HCT116 (cell line): ENCODE measurements at regions not wholly inside any gene's neighbourhood (a gene's known extent, or its start where the extent isn't known, plus 50 kb on each side); places are given as distances from the start of the nearest gene placed in this dataset.

Source experiments
- ATAC-seq: fragments of 200-7000 bp; cut with Tn5 transposase; 2 replicates; pipeline ENCODE4 v1.9.1; 2020; ENCODE audit warnings: mild to moderate bottlenecking, moderate library complexity
- BruUV-seq: library from RNA; stranded (reverse); fragments of 400-500 nt; replicated peaks from 2 replicates; lab custom pipeline; 2021; lab: Mats Ljungman, UMichigan
- CTCF ChIA-PET: fragments of 300-600 bp; sonication (Branson Sonifier 250); formaldehyde crosslinking; loops from one replicate; lab custom pipeline; 2021; ENCODE audit warnings: antibody characterized with exemption; lab: Charles Lee
- POLR2A ChIA-PET: fragments of 300-600, 350-600 bp; sonication (Branson Sonifier 250); formaldehyde crosslinking; loops from one replicate; lab custom pipeline; 2021; ENCODE audit warnings: antibody characterized with exemption; lab: Charles Lee
- RAD21 ChIA-PET, 2 experiments: fragments of 300-600 bp; sonication (Branson Sonifier 250); formaldehyde crosslinking; loops; one replicate each; lab custom pipeline; 2023; ENCODE audit warnings: low total read pairs in 2 of 2; ENCODE audit not compliant: uncharacterized antibody in 2 of 2, unreplicated experiment in 2 of 2, low non-redundant PET in 1 of 2; lab: Charles Lee
- DNase-seq: peaks from one replicate; pipeline ENCODE4 v3.0.0-alpha.2; 2010; ENCODE audit warnings: low read depth, low spot score
- H2AFZ ChIP-seq: fragments of 200-600 bp; shearing (Covaris generic), sonication (generic); 2 replicates; pipeline ENCODE4 v1.6.1; 2017; ENCODE audit warnings: low read depth, mixed run types, mixed read lengths, antibody characterized with exemption, low read length; ENCODE audit not compliant: poor library complexity, severe bottlenecking
- H3K27ac ChIP-seq: 2 replicates; pipeline ENCODE4 v1.5.1; 2012; ENCODE audit warnings: low read depth, low read length
- H3K27me3 ChIP-seq: fragments of 200-600 bp; sonication (generic); 2 replicates; pipeline ENCODE4 v1.6.1; 2016; ENCODE audit warnings: mixed run types, low read length, mixed read lengths; ENCODE audit not compliant: insufficient read depth
- H3K36me3 ChIP-seq, 2 experiments: fragments of 200-500 bp in 1 of 2; fragments of 200-600 bp in 1 of 2; sonication (Bioruptor generic) in 1 of 2; sonication (generic) in 1 of 2; 2 replicates each; pipeline versions ENCODE4 v1.5.1 to v1.6.1; 2014 to 2016; ENCODE audit warnings: low read length in 2 of 2, inconsistent platforms in 1 of 2, mixed read lengths in 1 of 2, mixed run types in 1 of 2; ENCODE audit not compliant: insufficient read depth in 2 of 2, control insufficient read depth in 1 of 2
- H3K4me1 ChIP-seq, 2 experiments: fragments of 200-600 bp in 1 of 2; sonication (generic) in 1 of 2; 2 replicates each; pipeline versions ENCODE4 v1.5.1 to v1.6.1; 2012 to 2017; ENCODE audit warnings: low read length in 2 of 2, inconsistent platforms in 1 of 2, mild to moderate bottlenecking in 1 of 2, mixed read lengths in 1 of 2, mixed run types in 1 of 2, moderate library complexity in 1 of 2; ENCODE audit not compliant: insufficient read depth in 2 of 2, control insufficient read depth in 1 of 2
- H3K4me2 ChIP-seq: fragments of 200-600 bp; sonication (generic); 2 replicates; pipeline ENCODE4 v1.6.1; 2017; ENCODE audit warnings: mixed run types, low read length, mixed read lengths
- H3K4me3 ChIP-seq, 2 experiments: fragments of 200-600 bp in 1 of 2; sonication (generic) in 1 of 2; replicated peaks in 1 of 2; 2 replicates each; pipeline ENCODE4 v1.5.1; 2011 to 2016; ENCODE audit warnings: low read length in 2 of 2, control low read depth in 1 of 2, low read depth in 1 of 2, mild to moderate bottlenecking in 1 of 2, mixed read lengths in 1 of 2, mixed run types in 1 of 2
- H3K79me2 ChIP-seq: fragments of 200-600 bp; sonication (generic); 2 replicates; pipeline ENCODE4 v1.6.1; 2017; ENCODE audit warnings: mild to moderate bottlenecking, mixed run types, low read length, moderate library complexity, mixed read lengths; ENCODE audit not compliant: insufficient read depth
- H3K9ac ChIP-seq: fragments of 200-600 bp; sonication (generic); 2 replicates; pipeline ENCODE4 v1.6.1; 2016; ENCODE audit warnings: low read length, mixed read lengths
- H3K9me2 ChIP-seq: fragments of 200-600 bp; sonication (generic), shearing (Covaris generic); 2 replicates; pipeline ENCODE4 v1.6.1; 2017; ENCODE audit warnings: mixed run types, mild to moderate bottlenecking, moderate library complexity; ENCODE audit not compliant: insufficient read depth
- H3K9me3 ChIP-seq, 2 experiments: fragments of 200-500 bp in 1 of 2; fragments of 200-600 bp in 1 of 2; sonication (Bioruptor generic) in 1 of 2; sonication (generic) in 1 of 2; 2 replicates each; pipeline ENCODE4 v1.6.1; 2014 to 2017; ENCODE audit warnings: low read length in 2 of 2, mixed read lengths in 2 of 2, inconsistent platforms in 1 of 2, low read depth in 1 of 2, mild to moderate bottlenecking in 1 of 2, mixed run types in 1 of 2, moderate library complexity in 1 of 2; ENCODE audit not compliant: control insufficient read depth in 1 of 2, insufficient read depth in 1 of 2
- H4K20me1 ChIP-seq: fragments of 200-600 bp; sonication (generic), shearing (Covaris generic); 2 replicates; pipeline ENCODE4 v1.6.1; 2017; ENCODE audit warnings: mixed run types, mild to moderate bottlenecking, moderate library complexity; ENCODE audit not compliant: insufficient read depth
- CEBPB ChIP-seq: IDR thresholded peaks from 2 replicates; pipeline ENCODE4 v1.6.1; 2012; ENCODE audit warnings: low read depth
- CTCF ChIP-seq, 3 experiments: fragments of 200-600 bp in 1 of 3; sonication (generic) in 1 of 3; IDR thresholded peaks in 2 of 3; conservative IDR thresholded peaks in 1 of 3; 2 replicates each; pipeline ENCODE4 v1.5.1; 2012 to 2017; ENCODE audit warnings: low read depth in 2 of 3, low read length in 2 of 3, antibody characterized with exemption in 1 of 3, borderline replicate concordance in 1 of 3, control low read depth in 1 of 3, mild to moderate bottlenecking in 1 of 3, mixed read lengths in 1 of 3, mixed run types in 1 of 3, moderate library complexity in 1 of 3; ENCODE audit not compliant: insufficient read depth in 1 of 3
- EGR1 ChIP-seq: IDR thresholded peaks from 2 replicates; pipeline ENCODE4 v1.6.1; 2012; ENCODE audit warnings: low read depth
- EZH2phosphoT487 ChIP-seq: fragments of 200-600 bp; IDR thresholded peaks from 2 replicates; pipeline ENCODE4 v1.6.1; 2018; ENCODE audit warnings: antibody characterized with exemption, borderline replicate concordance
- FOSL1 ChIP-seq: IDR thresholded peaks from 2 replicates; pipeline ENCODE4 v1.6.1; 2012; ENCODE audit warnings: low read depth
- JUND ChIP-seq: IDR thresholded peaks from 2 replicates; pipeline ENCODE4 v1.6.1; 2012
- POLR2A ChIP-seq: IDR thresholded peaks from 2 replicates; pipeline ENCODE4 v1.7.0; 2011; ENCODE audit warnings: borderline replicate concordance; ENCODE audit not compliant: insufficient read depth, insufficient read length; ENCODE audit errors: extremely low read depth
- POLR2AphosphoS5 ChIP-seq: IDR thresholded peaks from 2 replicates; pipeline ENCODE4 v1.6.1; 2011; ENCODE audit warnings: mild to moderate bottlenecking, low read depth, low read length, moderate library complexity
- RAD21 ChIP-seq: IDR thresholded peaks from 2 replicates; pipeline ENCODE4 v1.6.1; 2012; ENCODE audit warnings: low read depth, mild to moderate bottlenecking
- SIN3A ChIP-seq: IDR thresholded peaks from 2 replicates; pipeline ENCODE4 v1.6.1; 2012; ENCODE audit warnings: low read depth
- SP1 ChIP-seq: IDR thresholded peaks from 2 replicates; pipeline ENCODE4 v1.6.1; 2012; ENCODE audit warnings: low read depth
- SRF ChIP-seq: IDR thresholded peaks from 2 replicates; pipeline ENCODE4 v1.6.1; 2012; ENCODE audit warnings: low read depth
- ZFX ChIP-seq: fragments of 450-650 bp; IDR thresholded peaks from 2 replicates; pipeline ENCODE4 v1.6.1; 2017
- ZNF274 ChIP-seq: fragments of 200-500 bp; sonication (Bioruptor generic); IDR thresholded peaks from 2 replicates; pipeline ENCODE4 v1.6.1; 2014; ENCODE audit warnings: mild to moderate bottlenecking, low read depth, low read length, inconsistent platforms
- intact Hi-C: fragments of 100-400 bp; cut with micrococcal nuclease; formaldehyde crosslinking; loops from 2 replicates; pipeline ENCODE4 v1.10.0; 2022
- TF ChIP-seq, protein P1 (sequence below): IDR thresholded peaks from 2 replicates; pipeline ENCODE4 v1.6.1; 2011; ENCODE audit warnings: mild to moderate bottlenecking, low read length, moderate library complexity; ENCODE audit not compliant: insufficient replicate concordance; ENCODE audit errors: extremely low read depth

- no peak for TF ChIP-seq SRF
- TF ChIP-seq SIN3A, result no peak
- no peak for TF ChIP-seq CTCF (IDR thresholded peaks at IDR 0.05 in 2 of 3, conservative IDR thresholded peaks at IDR 0.05 in 1 of 3; ENCODE audit: borderline replicate concordance in 1 of 3, insufficient read depth in 1 of 3, low read depth in 2 of 3, low read length in 2 of 3)
- TF ChIP-seq RAD21, result no peak
- H3K4me2 ChIP-seq, result peak overlapping the region; percentile 55
- RAD21 ChIA-PET, result no interaction called here
- no peaks in the 10 kb centered on the region for H3K9me2 ChIP-seq
- no peak for DNase-seq
- POLR2A ChIA-PET, result interaction anchor here (1.4 kb wide), 1 partner anchor 11 kb away, joined by 4 read pairs; no protein-coding TSS in a partner anchor
- H3K4me1 ChIP-seq, result peaks cover 13 to 24% of the 10 kb centered on the region in 2 experiments
- no TSS peak for BruUV-seq
- H3K27ac ChIP-seq, result no peak overlapping the region
- no peak overlapping the region for H3K4me3 ChIP-seq
- no peaks in the 10 kb centered on the region for H3K79me2 ChIP-seq
- H3K27me3 ChIP-seq, result no peaks in the 10 kb centered on the region
- no peak overlapping the region for H2AFZ ChIP-seq
- no peak for ATAC-seq
- no peaks in the 10 kb centered on the region for H3K36me3 ChIP-seq
- no peaks in the 10 kb centered on the region for H4K20me1 ChIP-seq
- intact Hi-C loops, result no loop called here
- no peak overlapping the region for H3K9ac ChIP-seq
- H3K9me3 ChIP-seq, result no peaks in the 10 kb centered on the region
- CTCF ChIA-PET, result interaction anchor here (0.9 to 1.0 kb wide), 2 partner anchors 9 to 555 kb away, joined by 3 read pairs; no protein-coding TSS in a partner anchor
Observed at GRCh38 chr6:145148776-145149175, 586.5 kb downstream of the EPM2A start.

DNA sequence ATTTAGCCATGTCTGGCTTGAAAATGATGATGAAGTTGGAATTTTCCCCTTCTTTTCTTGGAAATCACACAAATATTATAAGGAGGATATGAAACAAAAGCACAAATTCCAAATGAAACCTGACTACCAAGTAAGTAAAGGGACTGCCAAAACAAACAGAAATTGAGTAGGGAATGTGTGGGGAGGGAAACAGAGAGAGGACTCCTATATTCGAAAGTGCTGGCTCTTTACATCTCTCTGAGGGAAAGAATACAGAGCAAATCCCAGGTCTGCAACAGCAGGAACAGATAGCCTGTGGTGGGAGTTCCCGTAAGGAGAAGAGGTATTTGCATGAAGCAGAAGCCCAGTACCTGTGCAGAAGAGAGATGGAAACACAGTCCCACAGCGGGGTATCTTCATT lies 583.7 kb downstream of the EPM2A start:
- intact Hi-C loops, result no loop called here
- Histone ChIP-seq H3K27ac (no peak overlapping the region), H3K27me3 (no peaks in the 10 kb centered on the region), H3K9me2 (no peaks in the 10 kb centered on the region), H3K4me3 (no peak overlapping the region), H3K4me2 (no peak overlapping the region), H4K20me1 (no peaks in the 10 kb centered on the region), H3K9me3 (no peaks in the 10 kb centered on the region), H3K4me1 (peaks cover 13 to 37% of the 10 kb centered on the region in 2 experiments), H2AFZ (no peak overlapping the region), H3K36me3 (no peaks in the 10 kb centered on the region), H3K9ac (no peak overlapping the region), H3K79me2 (no peaks in the 10 kb centered on the region)
- DNase-seq, result no peak
- RAD21 ChIA-PET, result no interaction called here
- POLR2A ChIA-PET, result no interaction called here
- CTCF ChIA-PET, result no interaction called here
- BruUV-seq, result no TSS peak
- ATAC-seq, result no peak
- TF ChIP-seq ZFX, result no peak
- TF ChIP-seq, protein P1, sequence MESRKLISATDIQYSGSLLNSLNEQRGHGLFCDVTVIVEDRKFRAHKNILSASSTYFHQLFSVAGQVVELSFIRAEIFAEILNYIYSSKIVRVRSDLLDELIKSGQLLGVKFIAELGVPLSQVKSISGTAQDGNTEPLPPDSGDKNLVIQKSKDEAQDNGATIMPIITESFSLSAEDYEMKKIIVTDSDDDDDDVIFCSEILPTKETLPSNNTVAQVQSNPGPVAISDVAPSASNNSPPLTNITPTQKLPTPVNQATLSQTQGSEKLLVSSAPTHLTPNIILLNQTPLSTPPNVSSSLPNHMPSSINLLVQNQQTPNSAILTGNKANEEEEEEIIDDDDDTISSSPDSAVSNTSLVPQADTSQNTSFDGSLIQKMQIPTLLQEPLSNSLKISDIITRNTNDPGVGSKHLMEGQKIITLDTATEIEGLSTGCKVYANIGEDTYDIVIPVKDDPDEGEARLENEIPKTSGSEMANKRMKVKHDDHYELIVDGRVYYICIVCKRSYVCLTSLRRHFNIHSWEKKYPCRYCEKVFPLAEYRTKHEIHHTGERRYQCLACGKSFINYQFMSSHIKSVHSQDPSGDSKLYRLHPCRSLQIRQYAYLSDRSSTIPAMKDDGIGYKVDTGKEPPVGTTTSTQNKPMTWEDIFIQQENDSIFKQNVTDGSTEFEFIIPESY, result no peak
- TF ChIP-seq EZH2phosphoT487, result no peak
- TF ChIP-seq SIN3A, result no peak
- TF ChIP-seq FOSL1, result no peak
- TF ChIP-seq ZNF274, result no peak
- no peak for TF ChIP-seq CEBPB
- TF ChIP-seq POLR2A, result no peak
- TF ChIP-seq EGR1, result no peak
- no peak for TF ChIP-seq CTCF (IDR thresholded peaks at IDR 0.05 in 2 of 3, conservative IDR thresholded peaks at IDR 0.05 in 1 of 3; ENCODE audit: borderline replicate concordance in 1 of 3, insufficient read depth in 1 of 3, low read depth in 2 of 3, low read length in 2 of 3)
- TF ChIP-seq SP1, result no peak
- no peak for TF ChIP-seq RAD21
- no peak for TF ChIP-seq POLR2AphosphoS5
- no peak for TF ChIP-seq JUND
